K562 (cell line): ENCODE measurements at regions not wholly inside any gene's neighbourhood (a gene's known extent, or its start where the extent isn't known, plus 50 kb on each side); places are given as distances from the start of the nearest gene placed in this dataset.
"Not testable (repeated sequence)": the region's sequence is repeated elsewhere in the genome, so short reads cannot be mapped to it uniquely, and the experiment has no call there.

Source experiments
- ATAC-seq: fragments of 200-7000 bp; cut with Tn5 transposase; 3 replicates; pipeline ENCODE4 v1.9.1; 2020; ENCODE audit warnings: moderate library complexity
- BruUV-seq: library from RNA; stranded (reverse); fragments of 400-500 nt; replicated peaks from 2 replicates; lab custom pipeline; 2021; lab: Mats Ljungman, UMichigan
- CTCF ChIA-PET: fragments of 300-600 bp; formaldehyde crosslinking; extraction: SDS; loops from one replicate; lab custom pipeline; 2021; ENCODE audit warnings: low intra/inter-chr PET ratio; lab: Yijun Ruan, JAX
- POLR2A ChIA-PET: fragments of 300-600, 350-650 bp; sonication (Branson Sonifier 250); formaldehyde crosslinking; extraction: SDS; loops from one replicate; lab custom pipeline; 2021; ENCODE audit warnings: antibody characterized with exemption, inconsistent platforms; lab: Yijun Ruan, JAX
- DNase-seq, 4 experiments: peaks; one replicate each; pipeline versions ENCODE4 v3.0.0 to v3.0.0-alpha.2; 2011 to 2018; ENCODE audit warnings: low spot score in 3 of 4, mixed read lengths in 3 of 4; ENCODE audit errors: extremely low read depth in 1 of 4
- FAIRE-seq: peaks from 2 replicates; lab custom pipeline; 2011; peaks lifted over from hg19 to GRCh38; lab: Jason Lieb, UNC
- H2AFZ ChIP-seq: 2 replicates; pipeline ENCODE4 v1.6.0; 2011; ENCODE audit warnings: low read depth, low read length, control low read depth, inconsistent platforms
- H3K27ac ChIP-seq: fragments of 200-600 bp; 3 replicates; pipeline ENCODE4 v1.8.0; 2011; ENCODE audit warnings: low read depth, mild to moderate bottlenecking, control low read depth, inconsistent platforms, low read length, moderate library complexity, mixed read lengths; ENCODE audit errors: extremely low read depth
- H3K27me3 ChIP-seq, 2 experiments: fragments of 300-600 bp in 1 of 2; 2 replicates in 1 of 2; 3 replicates in 1 of 2; pipeline versions ENCODE4 v1.6.0 to v1.8.0; 2011; ENCODE audit warnings: inconsistent platforms in 2 of 2, low read length in 2 of 2, mild to moderate bottlenecking in 1 of 2, mixed read lengths in 1 of 2, moderate library complexity in 1 of 2; ENCODE audit not compliant: control insufficient read depth in 2 of 2, insufficient read depth in 2 of 2
- H3K36me3 ChIP-seq: fragments of 300-600 bp; 3 replicates; pipeline ENCODE4 v1.8.0; 2011; ENCODE audit warnings: mild to moderate bottlenecking, low read length, inconsistent platforms; ENCODE audit not compliant: control insufficient read depth, insufficient read depth
- H3K4me1 ChIP-seq, 2 experiments: fragments of 200-600 bp in 1 of 2; replicated peaks in 1 of 2; 2 replicates in 1 of 2; 3 replicates in 1 of 2; pipeline versions ENCODE4 v1.5.1 to v1.8.0; 2011; ENCODE audit warnings: inconsistent platforms in 2 of 2, low read length in 2 of 2, mild to moderate bottlenecking in 1 of 2, mixed read lengths in 1 of 2, moderate library complexity in 1 of 2; ENCODE audit not compliant: control insufficient read depth in 2 of 2, insufficient read depth in 2 of 2
- H3K4me2 ChIP-seq: 2 replicates; pipeline ENCODE4 v1.6.1; 2011; ENCODE audit warnings: low read length, control low read depth, inconsistent platforms, mixed read lengths; ENCODE audit not compliant: insufficient read depth
- H3K4me3 ChIP-seq: fragments of 200-600 bp; sonication (generic), shearing (Covaris generic); 2 replicates; pipeline ENCODE4 v1.5.1; 2016; ENCODE audit warnings: control low read depth, inconsistent platforms
- H3K79me2 ChIP-seq: fragments of 200-600 bp; 3 replicates; pipeline ENCODE4 v1.8.0; 2011; ENCODE audit warnings: low read length, inconsistent platforms; ENCODE audit not compliant: control insufficient read depth, insufficient read depth
- H3K9ac ChIP-seq, 2 experiments: 2 replicates each; pipeline versions ENCODE4 v1.6.0 to v1.6.1; 2011; ENCODE audit warnings: low read depth in 2 of 2, low read length in 2 of 2, control low read depth in 1 of 2, inconsistent platforms in 1 of 2, mild to moderate bottlenecking in 1 of 2, mixed read lengths in 1 of 2; ENCODE audit not compliant: insufficient read depth in 1 of 2
- H3K9me1 ChIP-seq: one replicate; pipeline ENCODE4 v1.6.0; 2011; ENCODE audit warnings: inconsistent platforms, mild to moderate bottlenecking, low read length, moderate library complexity; ENCODE audit not compliant: control insufficient read depth, insufficient read depth
- H3K9me3 ChIP-seq: replicated peaks from 2 replicates; pipeline ENCODE4 v1.5.1; 2011; ENCODE audit warnings: low read depth, low read length, inconsistent platforms; ENCODE audit not compliant: control insufficient read depth, insufficient read depth
- H4K20me1 ChIP-seq: replicated peaks from 2 replicates; pipeline ENCODE4 v1.6.1; 2011; ENCODE audit warnings: low read length, inconsistent platforms, mixed read lengths; ENCODE audit not compliant: control insufficient read depth, insufficient read depth
- PBX2 ChIP-seq, 2 experiments: IDR thresholded peaks in 1 of 2; conservative IDR thresholded peaks in 1 of 2; 2 replicates each; pipeline ENCODE4 v1.6.1; 2016; ENCODE audit warnings: low read depth in 2 of 2, mild to moderate bottlenecking in 1 of 2, missing compliant biosample characterization in 1 of 2, missing genetic modification characterization in 1 of 2, moderate library complexity in 1 of 2
- U2AF2 ChIP-seq: fragments of 200-400 bp; formaldehyde crosslinking; optimal IDR thresholded peaks from 2 replicates; pipeline ENCODE3; 2017; ENCODE audit warnings: low read depth, mild to moderate bottlenecking, low read length
- YBX1 ChIP-seq: fragments of 450-650 bp; IDR thresholded peaks from 2 replicates; pipeline ENCODE4 v1.7.1; 2016; ENCODE audit warnings: mild to moderate bottlenecking
- WGBS: fragments of 100-300 bp; shearing (Covaris generic); methylation state at CpG from one replicate; pipeline ENCODE4 v1.1.6; 2016; ENCODE audit warnings: low coverage, mixed read lengths; ENCODE audit not compliant: insufficient coverage; ENCODE audit errors: missing lambda C conversion rate; 5-methylcytosine and 5-hydroxymethylcytosine counted together
- in situ Hi-C: fragments of 300-500 bp; cut with MboI; formaldehyde crosslinking; loops from 4 replicates; pipeline ENCODE4 v1.15.0; 2018; ENCODE audit warnings: inconsistent platforms, mixed read lengths
- intact Hi-C: fragments of 100-400 bp; cut with micrococcal nuclease; formaldehyde crosslinking; loops from 2 replicates; pipeline ENCODE4 v1.14.2; 2022
- TF ChIP-seq, protein P1 (sequence below): sonication (generic); formaldehyde crosslinking; IDR thresholded peaks from 2 replicates; pipeline ENCODE4 v1.8.0; 2023; ENCODE audit warnings: missing genetic modification reagents, mild to moderate bottlenecking, borderline replicate concordance
- TF ChIP-seq, protein P2 (sequence below): fragments of 450-650 bp; IDR thresholded peaks from 2 replicates; pipeline ENCODE4 v1.6.1; 2017; ENCODE audit warnings: mild to moderate bottlenecking, moderate library complexity

DNA sequence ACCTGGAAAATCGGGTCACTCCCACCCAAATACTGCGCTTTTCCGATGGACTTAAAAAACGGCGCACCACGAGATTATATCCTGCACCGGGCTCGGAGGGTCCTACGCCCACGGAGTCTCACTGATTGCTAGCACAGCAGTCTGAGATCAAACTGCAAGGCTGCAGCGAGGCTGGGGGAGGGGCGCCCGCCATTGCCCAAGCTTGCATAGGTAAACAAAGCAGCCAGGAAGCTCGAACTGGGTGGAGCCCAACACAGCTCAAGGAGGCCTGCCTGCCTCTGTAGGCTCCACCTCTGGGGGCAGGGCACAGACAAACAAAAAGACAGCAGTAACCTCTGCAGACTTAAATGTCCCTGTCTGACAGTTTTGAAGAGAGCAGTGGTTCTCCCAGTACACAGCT is 226.5 kb upstream of the RGMB start:
- H3K9me1 ChIP-seq, H3K9me3 ChIP-seq, intact Hi-C loops, CTCF ChIA-PET, FAIRE-seq, POLR2A ChIA-PET, DNase-seq, BruUV-seq, H3K27ac ChIP-seq, H3K9ac ChIP-seq, H2AFZ ChIP-seq, H3K79me2 ChIP-seq, in situ Hi-C loops, H4K20me1 ChIP-seq, H3K4me2 ChIP-seq, H3K36me3 ChIP-seq, H3K27me3 ChIP-seq, ATAC-seq, H3K4me3 ChIP-seq, H3K4me1 ChIP-seq: not testable (repeated sequence)
- WGBS: 0% methylated on average over 3 of the region's 14 CpGs

DNA sequence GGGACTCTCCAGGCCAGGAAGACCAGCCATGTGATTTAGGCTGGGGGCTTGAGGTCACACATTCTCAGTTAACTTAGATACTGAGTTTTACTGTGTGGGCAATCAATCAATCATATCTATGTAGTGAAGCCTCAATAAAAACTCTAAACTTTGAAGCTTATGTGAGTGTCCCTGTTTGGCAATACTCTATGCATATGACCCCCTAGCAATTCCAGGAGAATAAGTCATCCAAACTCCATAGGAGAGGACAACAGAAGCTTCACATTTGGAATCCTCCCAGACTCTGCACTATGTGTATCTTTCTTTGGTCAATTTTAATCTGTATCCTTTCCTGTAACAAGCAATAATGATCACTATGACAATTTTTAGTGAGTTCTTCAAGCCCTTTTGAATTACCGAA is 216.8 kb upstream of the RGMB start:
- ChIA-PET CTCF (no interaction called here), POLR2A (no interaction called here)
- BruUV-seq: no TSS peak
- ATAC-seq: no peak
- H3K4me1 ChIP-seq: no peaks in the 10 kb centered on the region
- WGBS: 0% methylated on average over 1 of the region's 1 CpG
- in situ Hi-C loops: no loop called here
- DNase-seq: no peak
- no peak overlapping the region for H3K9ac ChIP-seq
- H4K20me1 ChIP-seq: no peaks in the 10 kb centered on the region
- H3K79me2 ChIP-seq: no peaks in the 10 kb centered on the region
- no peaks in the 10 kb centered on the region for H3K9me1 ChIP-seq
- H3K36me3 ChIP-seq: no peaks in the 10 kb centered on the region
- H3K4me2 ChIP-seq: no peak overlapping the region
- no peak overlapping the region for H3K4me3 ChIP-seq
- intact Hi-C loops: no loop called here
- H3K9me3 ChIP-seq: no peaks in the 10 kb centered on the region
- H3K27ac ChIP-seq: no peak overlapping the region
- no peak for FAIRE-seq
- H2AFZ ChIP-seq: no peak overlapping the region
- H3K27me3 ChIP-seq: no peaks in the 10 kb centered on the region
- TF ChIP-seq U2AF2 (no peak), PBX2 (CRISPR knock-in tag; IDR thresholded peaks at IDR 0.05; ENCODE audit: low read depth) (no peak), PBX2 (tag; conservative IDR thresholded peaks at IDR 0.05; ENCODE audit: low read depth) (no peak), YBX1 (no peak)
- TF ChIP-seq, protein P1, sequence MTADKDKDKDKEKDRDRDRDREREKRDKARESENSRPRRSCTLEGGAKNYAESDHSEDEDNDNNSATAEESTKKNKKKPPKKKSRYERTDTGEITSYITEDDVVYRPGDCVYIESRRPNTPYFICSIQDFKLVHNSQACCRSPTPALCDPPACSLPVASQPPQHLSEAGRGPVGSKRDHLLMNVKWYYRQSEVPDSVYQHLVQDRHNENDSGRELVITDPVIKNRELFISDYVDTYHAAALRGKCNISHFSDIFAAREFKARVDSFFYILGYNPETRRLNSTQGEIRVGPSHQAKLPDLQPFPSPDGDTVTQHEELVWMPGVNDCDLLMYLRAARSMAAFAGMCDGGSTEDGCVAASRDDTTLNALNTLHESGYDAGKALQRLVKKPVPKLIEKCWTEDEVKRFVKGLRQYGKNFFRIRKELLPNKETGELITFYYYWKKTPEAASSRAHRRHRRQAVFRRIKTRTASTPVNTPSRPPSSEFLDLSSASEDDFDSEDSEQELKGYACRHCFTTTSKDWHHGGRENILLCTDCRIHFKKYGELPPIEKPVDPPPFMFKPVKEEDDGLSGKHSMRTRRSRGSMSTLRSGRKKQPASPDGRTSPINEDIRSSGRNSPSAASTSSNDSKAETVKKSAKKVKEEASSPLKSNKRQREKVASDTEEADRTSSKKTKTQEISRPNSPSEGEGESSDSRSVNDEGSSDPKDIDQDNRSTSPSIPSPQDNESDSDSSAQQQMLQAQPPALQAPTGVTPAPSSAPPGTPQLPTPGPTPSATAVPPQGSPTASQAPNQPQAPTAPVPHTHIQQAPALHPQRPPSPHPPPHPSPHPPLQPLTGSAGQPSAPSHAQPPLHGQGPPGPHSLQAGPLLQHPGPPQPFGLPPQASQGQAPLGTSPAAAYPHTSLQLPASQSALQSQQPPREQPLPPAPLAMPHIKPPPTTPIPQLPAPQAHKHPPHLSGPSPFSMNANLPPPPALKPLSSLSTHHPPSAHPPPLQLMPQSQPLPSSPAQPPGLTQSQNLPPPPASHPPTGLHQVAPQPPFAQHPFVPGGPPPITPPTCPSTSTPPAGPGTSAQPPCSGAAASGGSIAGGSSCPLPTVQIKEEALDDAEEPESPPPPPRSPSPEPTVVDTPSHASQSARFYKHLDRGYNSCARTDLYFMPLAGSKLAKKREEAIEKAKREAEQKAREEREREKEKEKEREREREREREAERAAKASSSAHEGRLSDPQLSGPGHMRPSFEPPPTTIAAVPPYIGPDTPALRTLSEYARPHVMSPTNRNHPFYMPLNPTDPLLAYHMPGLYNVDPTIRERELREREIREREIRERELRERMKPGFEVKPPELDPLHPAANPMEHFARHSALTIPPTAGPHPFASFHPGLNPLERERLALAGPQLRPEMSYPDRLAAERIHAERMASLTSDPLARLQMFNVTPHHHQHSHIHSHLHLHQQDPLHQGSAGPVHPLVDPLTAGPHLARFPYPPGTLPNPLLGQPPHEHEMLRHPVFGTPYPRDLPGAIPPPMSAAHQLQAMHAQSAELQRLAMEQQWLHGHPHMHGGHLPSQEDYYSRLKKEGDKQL (CRISPR knock-in tag): no peak
- TF ChIP-seq, protein P2, sequence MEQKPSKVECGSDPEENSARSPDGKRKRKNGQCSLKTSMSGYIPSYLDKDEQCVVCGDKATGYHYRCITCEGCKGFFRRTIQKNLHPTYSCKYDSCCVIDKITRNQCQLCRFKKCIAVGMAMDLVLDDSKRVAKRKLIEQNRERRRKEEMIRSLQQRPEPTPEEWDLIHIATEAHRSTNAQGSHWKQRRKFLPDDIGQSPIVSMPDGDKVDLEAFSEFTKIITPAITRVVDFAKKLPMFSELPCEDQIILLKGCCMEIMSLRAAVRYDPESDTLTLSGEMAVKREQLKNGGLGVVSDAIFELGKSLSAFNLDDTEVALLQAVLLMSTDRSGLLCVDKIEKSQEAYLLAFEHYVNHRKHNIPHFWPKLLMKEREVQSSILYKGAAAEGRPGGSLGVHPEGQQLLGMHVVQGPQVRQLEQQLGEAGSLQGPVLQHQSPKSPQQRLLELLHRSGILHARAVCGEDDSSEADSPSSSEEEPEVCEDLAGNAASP: no peak
